Activated CD8-positive, alpha-beta memory T cell treated with anti-CD3 and anti-CD28 coated beads, Interleukin-2, amount 50 U/mL, for 1 hour (primary cell): ENCODE measurements at regions not wholly inside any gene's neighbourhood (a gene's known extent, or its start where the extent isn't known, plus 50 kb on each side); places are given as distances from the start of the nearest gene placed in this dataset.
"Not testable (repeated sequence)": the region's sequence is repeated elsewhere in the genome, so short reads cannot be mapped to it uniquely, and the experiment has no call there.

Experiments
- DNase-seq: peaks from one replicate; pipeline ENCODE4 v3.0.0-alpha.2; 2020; ENCODE audit errors: extremely low read depth

GRCh38 chr13:58989556-58989955 lies 1174.2 kb downstream of the DIAPH3 start:
- DNase-seq: no peak

GRCh38 chr13:58991826-58992477 lies 1171.8 kb downstream of the DIAPH3 start:
- DNase-seq: no peak

- no peak for DNase-seq
Measured at GRCh38 chr13:58992478-58993042, 1171.2 kb downstream of the DIAPH3 start.

- no peak for DNase-seq
Measured at GRCh38 chr13:58994077-58994476, 1169.7 kb downstream of the DIAPH3 start.

- no peak for DNase-seq
Measured at GRCh38 chr13:58994777-58995176, 1169.0 kb downstream of the DIAPH3 start.

GRCh38 chr13:58998716-58999115 lies 1165.0 kb downstream of the DIAPH3 start:
- no peak for DNase-seq

- no peak for DNase-seq
Measured at GRCh38 chr13:58999851-59000250, 1163.9 kb downstream of the DIAPH3 start.

GRCh38 chr13:59000770-59001169 lies 1163.0 kb downstream of the DIAPH3 start:
- no peak for DNase-seq

- no peak for DNase-seq
Measured at GRCh38 chr13:59012731-59013130, 1151.0 kb downstream of the DIAPH3 start.

GRCh38 chr13:59016250-59016649 lies 1147.5 kb downstream of the DIAPH3 start:
- DNase-seq: no peak

GRCh38 chr13:59024434-59024833 lies 1139.3 kb downstream of the DIAPH3 start:
- DNase-seq: no peak

GRCh38 chr13:59034198-59034597 lies 1129.5 kb downstream of the DIAPH3 start:
- no peak for DNase-seq

GRCh38 chr13:59038824-59039223 lies 1124.9 kb downstream of the DIAPH3 start:
- DNase-seq: no peak

GRCh38 chr13:59043016-59043415 lies 1120.7 kb downstream of the DIAPH3 start:
- no peak for DNase-seq

- no peak for DNase-seq
Measured at GRCh38 chr13:59047546-59047945, 1116.2 kb downstream of the DIAPH3 start.

GRCh38 chr13:59061621-59062020 lies 1102.1 kb downstream of the DIAPH3 start:
- DNase-seq: no peak

GRCh38 chr13:59064042-59064441 lies 1099.7 kb downstream of the DIAPH3 start:
- no peak for DNase-seq

GRCh38 chr13:59076386-59076785 lies 1087.3 kb downstream of the DIAPH3 start:
- not testable (repeated sequence) for DNase-seq

- no peak for DNase-seq
Measured at GRCh38 chr13:59086147-59086546, 1077.6 kb downstream of the DIAPH3 start.

GRCh38 chr13:59088716-59089115 lies 1075.0 kb downstream of the DIAPH3 start:
- DNase-seq: no peak

GRCh38 chr13:59094181-59094580 lies 1069.5 kb downstream of the DIAPH3 start:
- DNase-seq: no peak

- no peak for DNase-seq
Measured at GRCh38 chr13:59099182-59099974, 1064.3 kb downstream of the DIAPH3 start.
